Left renal cortex interstitium (tissue), 4 donors: ENCODE measurements at regions not wholly inside any gene's neighbourhood (a gene's known extent, or its start where the extent isn't known, plus 50 kb on each side); places are given as distances from the start of the nearest gene placed in this dataset.
"Not testable (repeated sequence)": the region's sequence is repeated elsewhere in the genome, so short reads cannot be mapped to it uniquely, and the experiment has no call there.

ENCODE experiments used
- DNase-seq, 4 donors: peaks; one replicate each; pipeline ENCODE4 v3.0.0-alpha.2; 2013; ENCODE audit warnings: low read depth in 4 of 4, low spot score in 2 of 4, missing footprints in 1 of 4

DNA sequence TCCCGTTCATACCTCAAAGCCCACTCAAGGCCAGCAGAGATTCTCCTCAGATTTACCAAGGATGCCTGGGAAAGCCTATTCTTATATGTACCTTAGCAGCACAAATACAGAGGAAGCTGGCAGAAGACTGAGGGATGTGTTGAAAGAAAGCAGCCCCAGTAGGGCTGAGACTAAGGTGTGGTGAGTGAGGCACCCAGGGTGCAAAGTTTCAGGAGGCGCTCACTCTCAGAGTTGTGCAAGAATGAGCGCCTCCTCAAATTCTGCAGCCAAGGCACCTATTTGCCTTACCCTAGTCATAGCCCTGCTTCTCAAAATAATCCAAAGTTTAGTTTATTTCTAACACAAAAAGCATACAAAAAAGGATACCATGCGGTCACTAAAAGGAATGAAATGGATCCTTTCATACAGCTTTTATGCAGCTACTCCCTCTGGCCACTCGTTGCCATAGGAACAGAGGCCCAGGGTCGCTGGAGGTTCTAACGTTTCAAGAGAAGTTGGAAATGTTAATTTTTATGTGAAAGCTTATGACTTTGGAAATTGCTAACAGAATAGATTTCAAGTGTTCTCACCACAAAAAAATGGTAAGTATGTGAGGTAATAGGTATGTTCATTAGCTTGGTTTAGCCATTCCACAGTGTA is 79.7 kb upstream of the SMIM23 start:
- DNase-seq = no peak

DNA sequence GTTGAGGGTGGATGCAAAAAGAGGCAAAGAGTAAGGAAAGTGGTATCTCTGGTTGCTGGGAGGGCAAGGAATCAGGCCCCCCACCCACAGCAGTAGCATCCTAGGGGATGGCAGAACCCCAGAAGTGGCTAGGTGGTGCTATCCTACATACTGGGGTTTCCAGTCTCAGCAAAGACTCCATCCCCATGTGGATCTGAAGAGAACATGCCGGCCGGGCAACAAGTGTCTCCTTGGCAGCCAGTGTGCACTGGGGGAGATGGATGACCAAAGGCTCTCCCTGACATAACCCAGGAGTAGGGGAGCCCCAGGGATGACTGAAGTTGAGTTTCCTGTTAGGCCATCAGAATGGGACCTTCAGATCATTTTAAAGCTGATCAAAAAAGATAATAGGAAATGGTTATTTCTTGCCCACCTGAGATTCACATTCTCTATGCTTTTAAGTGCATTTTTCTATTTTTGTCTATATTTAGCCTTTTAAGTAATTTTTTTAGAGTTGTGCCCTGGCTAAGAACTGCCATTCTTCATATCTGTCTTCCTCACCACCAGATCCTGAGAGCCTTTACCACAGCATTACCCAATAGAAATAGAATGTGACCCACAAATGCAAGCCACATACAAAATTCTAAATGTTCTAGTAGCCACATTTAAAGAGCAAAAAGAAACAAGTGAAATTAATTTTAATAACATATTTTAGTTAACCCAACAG is 78.7 kb upstream of the SMIM23 start:
- no peak for DNase-seq

DNA sequence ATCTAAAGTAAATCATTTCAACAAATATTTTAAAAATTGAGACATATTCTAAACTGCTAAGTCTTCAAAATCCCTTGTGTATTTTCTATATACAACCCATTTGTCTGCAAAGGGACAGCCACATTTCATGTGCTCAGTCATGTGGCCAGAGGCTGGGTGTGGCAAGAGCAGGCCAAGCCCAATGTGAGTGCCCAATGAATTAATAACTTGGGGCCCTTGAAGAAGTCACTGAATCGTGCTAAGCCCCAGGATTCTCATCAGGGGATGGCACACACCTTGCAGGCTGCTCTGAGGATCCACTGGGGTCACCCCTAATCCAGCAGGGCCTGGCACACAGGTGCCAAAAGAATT is 78.2 kb upstream of the SMIM23 start:
- DNase-seq = no peak

DNA sequence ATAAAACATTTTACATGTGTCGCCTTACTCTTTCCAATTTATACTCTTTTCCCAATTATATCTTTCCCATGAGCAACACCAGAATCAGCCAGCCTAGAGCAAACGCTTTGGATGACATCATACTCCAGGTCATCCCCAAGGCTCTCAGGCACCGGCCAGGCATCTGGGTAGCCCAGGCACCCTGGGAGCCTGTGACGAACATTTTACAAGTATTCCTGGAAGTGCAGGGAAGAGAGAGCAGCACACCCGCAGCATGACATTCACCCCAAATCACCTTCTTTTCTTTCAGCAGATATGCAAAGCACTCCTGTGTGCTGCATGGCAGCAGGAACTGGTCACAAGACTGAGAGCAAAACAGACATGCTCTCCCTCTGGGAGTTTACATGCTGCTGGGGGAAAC is 75.7 kb upstream of the SMIM23 start:
- DNase-seq = no peak

DNA sequence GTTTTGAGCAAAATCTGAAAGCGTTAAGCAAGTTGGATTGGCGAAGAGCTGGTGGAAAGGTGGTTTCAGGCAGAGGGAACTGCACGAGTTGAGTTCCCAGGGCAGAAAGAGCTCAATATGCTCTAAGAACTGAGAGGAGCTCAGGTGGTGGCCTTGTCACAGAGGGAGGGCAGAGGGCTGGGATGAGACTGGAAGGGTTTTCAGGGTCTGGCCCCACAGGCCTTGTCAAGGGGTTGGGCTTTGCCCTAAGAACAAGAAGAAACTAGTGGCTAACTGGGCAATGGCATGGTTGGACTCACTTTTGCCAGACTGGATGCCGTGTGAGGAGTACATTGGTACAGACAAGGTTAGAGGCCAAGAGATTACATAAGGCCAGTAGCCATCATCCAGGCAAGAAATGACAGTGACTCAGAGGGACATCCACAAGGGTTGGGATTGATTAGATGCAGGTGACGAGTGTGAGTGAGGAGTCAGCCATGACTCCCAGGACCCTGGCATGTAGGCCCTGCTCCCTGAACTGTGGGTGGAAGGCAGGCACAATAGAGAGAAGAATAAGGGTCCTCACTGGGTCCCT is 75.1 kb upstream of the SMIM23 start:
- no peak for DNase-seq

GRCh38 chr5:171711571-171711970 is 74.0 kb upstream of the SMIM23 start:
- no peak for DNase-seq

DNA sequence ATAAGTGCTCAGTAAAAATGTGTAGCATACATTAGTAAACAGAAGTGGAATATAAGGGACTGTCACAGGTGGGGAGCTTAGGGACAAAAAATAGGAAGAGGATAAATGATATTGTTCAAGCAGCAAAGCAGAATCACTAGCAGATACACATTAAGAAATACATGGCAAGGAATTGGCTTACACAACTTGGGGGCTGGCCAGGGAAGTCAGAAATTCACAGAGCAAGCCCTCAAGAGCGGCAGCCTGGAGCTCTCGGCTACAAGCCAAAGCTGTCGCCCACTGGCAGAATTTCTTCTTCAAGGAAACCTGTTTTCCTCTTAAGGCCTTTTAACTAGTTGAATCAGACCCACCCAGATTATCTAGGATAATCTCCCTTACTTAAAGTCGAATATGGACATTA is 73.0 kb upstream of the SMIM23 start:
- DNase-seq = no peak

DNA sequence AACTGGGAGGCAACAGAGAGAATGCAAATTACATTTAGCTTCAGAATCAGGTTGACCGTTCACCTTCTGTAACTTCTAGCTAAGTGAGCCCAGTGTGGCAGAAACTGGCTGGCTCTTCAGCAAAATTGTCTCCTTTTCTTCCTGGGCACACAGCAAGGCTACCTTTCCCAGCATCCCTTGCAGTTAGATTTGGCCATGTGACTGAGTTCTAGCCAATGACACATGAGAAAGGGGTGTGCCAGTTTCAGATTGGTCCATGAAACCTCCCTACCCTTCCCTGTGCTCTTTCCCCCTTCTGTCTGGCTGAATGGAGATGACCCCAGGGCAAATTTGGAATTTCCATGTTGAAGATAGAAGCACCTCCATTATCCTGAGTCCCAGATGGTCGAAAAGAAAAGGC is 72.5 kb upstream of the SMIM23 start:
- no peak for DNase-seq

DNA sequence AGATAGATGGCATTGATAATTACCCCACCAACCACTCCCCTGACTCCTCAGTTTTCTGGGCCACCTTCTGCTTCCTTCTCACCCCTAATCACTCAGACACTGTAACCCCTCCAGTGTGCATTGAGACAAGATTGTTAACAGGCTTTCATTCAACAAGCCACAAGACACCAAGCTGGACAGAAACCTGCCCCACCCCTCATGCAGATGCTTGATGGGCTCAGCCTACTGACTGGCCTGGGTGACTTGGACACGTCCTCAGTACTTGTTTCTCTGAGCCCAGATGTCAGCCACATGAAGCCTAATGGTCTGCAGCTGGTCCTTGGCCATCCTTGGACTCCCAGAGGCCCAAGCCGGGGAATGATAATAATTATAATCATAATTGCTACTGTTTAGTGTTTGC is 71.4 kb upstream of the SMIM23 start:
- DNase-seq = no peak

DNA sequence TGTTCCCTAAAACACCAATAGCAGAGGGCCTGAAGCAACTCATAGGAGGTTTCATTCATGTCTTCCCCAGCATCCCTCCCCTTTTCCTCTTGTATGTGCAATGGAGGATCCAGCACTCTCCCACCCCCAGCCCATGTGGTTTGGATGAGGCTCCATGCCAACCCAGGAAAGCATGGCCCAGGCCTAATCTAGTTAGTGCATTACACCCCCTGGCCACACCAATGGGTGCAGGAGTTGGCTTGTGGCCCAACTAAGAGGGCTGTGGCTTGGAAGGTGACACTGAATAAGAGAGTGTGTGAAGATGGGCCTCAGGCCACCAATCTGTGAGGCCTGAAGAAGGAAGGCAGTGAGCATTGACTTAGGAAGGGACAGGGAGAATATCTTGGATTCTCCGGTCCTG is 70.8 kb upstream of the SMIM23 start:
- DNase-seq = no peak

- no peak for DNase-seq
Measured at GRCh38 chr5:171715551-171715950, 70.1 kb upstream of the SMIM23 start.

DNA sequence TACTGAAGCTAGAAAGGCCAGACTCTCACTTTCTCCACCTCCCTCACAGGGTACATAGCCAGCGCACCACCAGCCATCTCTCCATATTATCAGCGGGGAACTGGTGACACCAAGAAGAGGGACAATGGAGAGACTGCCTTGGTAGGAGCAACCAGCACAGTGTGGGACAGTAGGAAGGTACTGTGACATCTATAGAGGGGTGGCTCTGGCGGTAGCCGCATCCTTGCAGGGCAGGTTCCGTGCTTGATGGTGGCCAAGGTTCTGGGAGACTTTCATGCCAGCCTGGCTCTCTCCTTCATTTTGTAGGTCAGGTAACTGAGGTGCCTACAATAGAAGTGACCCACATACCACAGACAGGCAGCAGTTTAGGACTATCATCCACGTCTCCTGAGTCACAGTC is 65.5 kb upstream of the SMIM23 start:
- DNase-seq = no peak

- DNase-seq = no peak
Measured at GRCh38 chr5:171721464-171721863, 64.2 kb upstream of the SMIM23 start.

DNA sequence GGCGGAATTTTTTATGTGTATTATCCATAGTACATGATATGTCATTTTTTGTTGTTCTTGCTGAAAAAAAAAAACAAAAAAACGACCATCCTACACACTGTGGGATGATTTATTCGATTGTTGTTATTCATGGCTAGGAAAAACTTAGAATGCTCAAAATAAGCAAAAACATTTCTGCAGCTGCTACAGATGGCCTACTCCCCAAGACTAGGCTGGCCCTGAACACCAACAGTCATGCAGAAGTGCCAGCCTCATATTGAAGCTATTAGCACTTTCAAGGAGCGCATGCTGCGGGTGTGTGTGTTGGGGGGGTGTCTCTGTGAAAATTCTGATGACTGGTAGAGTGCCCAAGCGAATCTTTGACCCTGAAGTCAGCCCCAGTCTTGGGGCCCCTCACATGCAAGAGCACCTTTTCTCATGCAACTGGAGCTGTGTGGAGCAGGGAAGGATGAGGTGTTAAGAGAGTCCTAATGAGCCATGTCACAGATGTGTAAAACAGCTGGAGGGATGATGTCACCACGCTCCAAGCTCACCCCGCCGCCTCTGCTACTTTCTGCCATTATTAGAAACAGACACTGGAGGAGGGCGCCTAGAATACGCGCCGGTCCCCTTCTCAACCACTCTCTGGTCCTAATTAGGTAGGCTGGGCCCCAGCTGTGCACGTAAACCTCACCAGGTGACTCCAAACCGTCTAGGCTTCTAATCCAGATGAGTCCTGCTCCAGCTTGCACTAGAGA is 61.0 kb upstream of the SMIM23 start:
- DNase-seq = no peak

DNA sequence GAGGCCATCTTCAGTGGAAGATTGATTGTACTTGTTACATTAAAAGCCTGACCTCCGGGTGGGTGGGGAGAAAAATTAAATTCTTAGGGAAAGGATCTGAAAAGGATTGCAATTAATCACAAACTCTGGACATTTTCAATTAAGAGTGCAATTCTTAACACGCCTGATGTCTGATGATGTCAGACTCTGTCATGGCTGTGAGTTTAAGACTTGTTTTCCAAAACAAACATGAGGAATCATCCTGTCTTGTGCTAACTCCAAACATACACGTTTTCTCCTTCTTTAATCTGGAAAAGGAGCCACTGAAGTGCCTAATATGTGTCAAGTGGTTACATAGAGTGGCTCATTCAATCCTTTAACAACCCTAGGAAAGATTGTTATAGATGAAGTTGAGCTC is 60.4 kb upstream of the SMIM23 start:
- no peak for DNase-seq

DNA sequence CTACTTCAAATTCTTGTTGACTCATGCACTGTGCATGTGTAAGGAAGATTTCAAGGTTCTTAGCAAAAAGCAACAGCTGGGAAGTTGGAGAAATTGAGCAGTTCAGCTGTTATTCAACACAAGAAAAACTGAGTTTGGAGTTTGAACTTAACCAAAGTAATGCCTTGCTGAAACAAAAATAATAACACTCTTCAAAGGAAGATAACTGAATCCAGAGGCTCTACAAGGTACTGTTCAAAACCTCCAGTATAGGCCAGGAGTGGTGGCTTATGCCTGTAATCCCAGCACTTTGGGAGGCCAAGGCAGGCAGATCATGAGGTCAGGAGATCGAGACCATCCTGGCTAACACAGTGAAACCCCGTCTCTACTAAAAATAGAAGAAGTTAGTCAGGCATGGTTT is 58.8 kb upstream of the SMIM23 start:
- DNase-seq = not testable (repeated sequence)

DNA sequence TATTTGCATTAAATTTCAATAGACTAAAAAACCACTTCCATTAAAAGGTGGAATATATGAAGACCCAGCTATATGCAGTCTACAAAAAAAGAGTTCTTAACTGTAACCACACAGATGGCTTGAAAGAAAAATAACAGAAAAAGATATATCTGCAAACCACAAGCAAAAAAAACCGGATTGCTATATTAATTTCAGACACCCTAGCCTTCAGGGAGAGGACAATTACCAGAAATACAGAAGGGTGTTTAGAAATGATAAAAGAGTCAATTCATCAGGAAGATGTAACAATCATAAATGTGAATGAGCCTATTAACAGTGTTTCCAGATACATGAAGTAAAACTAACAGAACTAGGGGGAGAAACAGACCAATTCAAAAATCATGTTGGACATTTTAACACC is 56.9 kb upstream of the SMIM23 start:
- no peak for DNase-seq
